IMR-90 (cell line): ENCODE measurements at regions not wholly inside any gene's neighbourhood (a gene's known extent, or its start where the extent isn't known, plus 50 kb on each side); places are given as distances from the start of the nearest gene placed in this dataset.

Experiments used
- ATAC-seq: fragments of 200-7000 bp; cut with Tn5 transposase; 2 replicates; pipeline ENCODE4 v1.9.1; 2020; ENCODE audit warnings: low read depth, mild to moderate bottlenecking, moderate library complexity
- BruUV-seq: library from RNA; stranded (reverse); fragments of 400-500 nt; replicated peaks from 2 replicates; lab custom pipeline; 2021; lab: Mats Ljungman, UMichigan
- CTCF ChIA-PET: fragments of 300-600 bp; formaldehyde crosslinking; extraction: SDS; loops from one replicate; lab custom pipeline; 2021; ENCODE audit warnings: antibody characterized with exemption; lab: Yijun Ruan, JAX
- POLR2A ChIA-PET: fragments of 300-600 bp; sonication (Branson Sonifier 250); formaldehyde crosslinking; loops from one replicate; lab custom pipeline; 2022; ENCODE audit warnings: antibody characterized with exemption; ENCODE audit not compliant: unreplicated experiment; lab: Charles Lee
- DNase-seq: peaks from one replicate; pipeline ENCODE4 v3.0.0; 2013
- H2AFZ ChIP-seq: replicated peaks from 2 replicates; pipeline ENCODE3; 2013; ENCODE audit warnings: low read length, mild to moderate bottlenecking; ENCODE audit not compliant: poor library complexity
- H2AK5ac ChIP-seq: 2 replicates; pipeline ENCODE4 v1.6.1; 2013; ENCODE audit warnings: low read depth, low read length, inconsistent platforms
- H2AK9ac ChIP-seq: replicated peaks from 2 replicates; pipeline ENCODE3; 2013; ENCODE audit warnings: mild to moderate bottlenecking, low read depth, low read length, moderate library complexity; ENCODE audit not compliant: poor library complexity
- H2BK120ac ChIP-seq: 2 replicates; pipeline ENCODE4 v1.6.1; 2013; ENCODE audit warnings: low read depth, low read length, inconsistent platforms
- H2BK15ac ChIP-seq: 3 replicates; pipeline ENCODE4 v1.6.1; 2013; ENCODE audit warnings: low read depth, low read length, inconsistent platforms
- H2BK20ac ChIP-seq: 2 replicates; pipeline ENCODE4 v1.6.1; 2013; ENCODE audit warnings: low read depth, mild to moderate bottlenecking, inconsistent platforms, low read length, moderate library complexity
- H2BK5ac ChIP-seq: 2 replicates; pipeline ENCODE4 v1.6.1; 2013; ENCODE audit warnings: mild to moderate bottlenecking, low read depth, low read length, inconsistent platforms; ENCODE audit not compliant: poor library complexity, severe bottlenecking
- H3K14ac ChIP-seq: replicated peaks from 2 replicates; pipeline ENCODE4 v1.6.1; 2013; ENCODE audit warnings: low read depth, low read length, inconsistent platforms
- H3K18ac ChIP-seq: 2 replicates; pipeline ENCODE4 v1.6.1; 2013; ENCODE audit warnings: low read depth, low read length, control low read depth
- H3K23ac ChIP-seq: 2 replicates; pipeline ENCODE4 v1.6.1; 2013; ENCODE audit warnings: low read depth, low read length, inconsistent platforms
- H3K27ac ChIP-seq: 2 replicates; pipeline ENCODE4 v1.5.1; 2013; ENCODE audit warnings: mild to moderate bottlenecking, control low read depth, low read length; ENCODE audit not compliant: insufficient read depth
- H3K27me3 ChIP-seq: 2 replicates; pipeline ENCODE4 v1.6.1; 2013; ENCODE audit warnings: low read length; ENCODE audit not compliant: control insufficient read depth, insufficient read depth
- H3K36me3 ChIP-seq: 2 replicates; pipeline ENCODE4 v1.6.1; 2013; ENCODE audit warnings: low read length, mixed read lengths; ENCODE audit not compliant: control insufficient read depth, insufficient read depth
- H3K4ac ChIP-seq: 2 replicates; pipeline ENCODE4 v1.6.1; 2013; ENCODE audit warnings: low read depth, low read length, inconsistent platforms
- H3K4me1 ChIP-seq: 2 replicates; pipeline ENCODE4 v1.6.1; 2013; ENCODE audit warnings: low read length, mixed read lengths; ENCODE audit not compliant: control insufficient read depth, insufficient read depth
- H3K4me2 ChIP-seq: 2 replicates; pipeline ENCODE4 v1.6.1; 2013; ENCODE audit warnings: low read depth, mild to moderate bottlenecking, control low read depth, low read length, moderate library complexity
- H3K4me3 ChIP-seq: 2 replicates; pipeline ENCODE4 v1.5.1; 2013; ENCODE audit warnings: low read depth, mild to moderate bottlenecking, control low read depth, low read length, moderate library complexity; ENCODE audit not compliant: insufficient read depth
- H3K56ac ChIP-seq: 2 replicates; pipeline ENCODE4 v1.6.1; 2013; ENCODE audit warnings: low read length, inconsistent platforms; ENCODE audit not compliant: insufficient read depth; ENCODE audit errors: extremely low read depth
- H3K79me1 ChIP-seq, 2 experiments: 2 replicates each; pipeline ENCODE4 v1.6.1; 2013; ENCODE audit warnings: low read length in 2 of 2, inconsistent platforms in 1 of 2, low read depth in 1 of 2
- H3K9ac ChIP-seq: 2 replicates; pipeline ENCODE4 v1.6.1; 2013; ENCODE audit warnings: low read depth, low read length, control low read depth
- H3K9me1 ChIP-seq: 2 replicates; pipeline ENCODE4 v1.6.1; 2013; ENCODE audit warnings: low read length, inconsistent platforms; ENCODE audit not compliant: insufficient read depth
- H3K9me3 ChIP-seq: 2 replicates; pipeline ENCODE4 v1.6.1; 2013; ENCODE audit warnings: low read length; ENCODE audit not compliant: control insufficient read depth, insufficient read depth
- H4K20me1 ChIP-seq: 2 replicates; pipeline ENCODE4 v1.6.1; 2013; ENCODE audit warnings: low read length, inconsistent platforms; ENCODE audit not compliant: insufficient read depth
- H4K5ac ChIP-seq: 2 replicates; pipeline ENCODE4 v1.6.1; 2013; ENCODE audit warnings: mild to moderate bottlenecking, low read depth, low read length, control low read depth
- H4K8ac ChIP-seq, 2 experiments: 2 replicates each; pipeline ENCODE4 v1.6.1; 2013; ENCODE audit warnings: low read depth in 2 of 2, low read length in 2 of 2, control low read depth in 1 of 2, inconsistent platforms in 1 of 2
- H4K91ac ChIP-seq: 2 replicates; pipeline ENCODE4 v1.6.1; 2013; ENCODE audit warnings: low read depth, low read length, inconsistent platforms; ENCODE audit not compliant: insufficient read depth
- CHD1 ChIP-seq: IDR thresholded peaks from 2 replicates; pipeline ENCODE4 v1.6.1; 2012; ENCODE audit warnings: low read depth, low read length, improper control_type of control experiment
- MXI1 ChIP-seq: IDR thresholded peaks from 2 replicates; pipeline ENCODE4 v1.6.1; 2012; ENCODE audit warnings: low read depth, mild to moderate bottlenecking, low read length, moderate library complexity, borderline replicate concordance
- RFX5 ChIP-seq: IDR thresholded peaks from 2 replicates; pipeline ENCODE4 v1.8.0; 2012; ENCODE audit warnings: low read depth, mild to moderate bottlenecking, low read length, moderate library complexity
- WGBS, 2 experiments: methylation state at CpG; one replicate each; pipeline versions ENCODE4 v1.1.5 to v1.1.7; 2013; ENCODE audit warnings: missing lambda C conversion rate in 2 of 2; ENCODE audit not compliant: insufficient read length in 1 of 2; ENCODE audit errors: extremely low coverage in 2 of 2; 5-methylcytosine and 5-hydroxymethylcytosine counted together
- dilution Hi-C: fragments of 300-500 bp; cut with HindIII; formaldehyde crosslinking; loops from one replicate; pipeline ENCODE4 v1.14.3; 2018; ENCODE audit warnings: low sequenced_read_pairs; ENCODE audit not compliant: unreplicated experiment
- in situ Hi-C: fragments of 300-500 bp; cut with MboI; formaldehyde crosslinking; loops from 3 replicates; pipeline ENCODE4 v1.14.3; 2019; ENCODE audit warnings: low sequenced_read_pairs, inconsistent platforms, mixed read lengths
- intact Hi-C: fragments of 100-400 bp; cut with micrococcal nuclease; formaldehyde crosslinking; loops from 2 replicates; pipeline ENCODE4 v1.10.0; 2022

DNA sequence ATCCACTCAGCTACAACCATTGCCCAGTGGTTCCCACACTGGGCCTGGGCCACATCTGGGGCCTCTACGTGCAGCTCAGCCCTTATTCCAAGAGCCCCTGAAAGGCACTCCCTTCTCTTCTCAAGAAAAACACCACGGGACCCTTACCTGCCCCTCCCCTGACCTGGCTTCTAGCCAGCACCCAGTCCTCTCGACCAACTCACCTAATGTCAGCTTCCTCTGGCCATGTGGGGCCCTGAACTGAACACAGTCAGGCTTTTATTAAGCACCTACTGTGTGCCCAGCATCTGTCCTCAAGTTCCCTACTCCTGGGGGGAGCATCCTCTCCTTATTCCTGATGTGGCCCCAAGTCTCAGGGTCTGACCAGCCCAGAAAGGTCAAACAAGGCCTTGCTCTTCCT, 208.4 kb downstream of the MATN1 start:
- dilution Hi-C loops, result no loop called here
- Histone ChIP-seq H4K20me1 (no peaks in the 10 kb centered on the region), H3K4me2 (no peak overlapping the region), H4K91ac (no peak overlapping the region), H3K18ac (no peak overlapping the region), H2AFZ (no peak overlapping the region), H3K27me3 (no peaks in the 10 kb centered on the region), H3K9ac (no peak overlapping the region), H4K5ac (no peak overlapping the region), H3K14ac (no peak overlapping the region), H3K36me3 (no peaks in the 10 kb centered on the region), H2BK15ac (no peak overlapping the region), H2BK5ac (no peak overlapping the region), H4K8ac (no peak overlapping the region), H3K27ac (no peak overlapping the region), H2BK20ac (no peak overlapping the region), H3K9me1 (no peaks in the 10 kb centered on the region), H2AK9ac (no peak overlapping the region), H3K9me3 (peaks cover 2% of the 10 kb centered on the region; the same call in 1 of the 2 replicates), H3K4ac (no peak overlapping the region), H3K56ac (no peak overlapping the region), H2BK120ac (no peak overlapping the region), H3K4me3 (no peak overlapping the region), H3K23ac (no peak overlapping the region), H3K4me1 (no peaks in the 10 kb centered on the region), H3K79me1 (no peaks in the 10 kb centered on the region), H2AK5ac (no peak overlapping the region)
- DNase-seq (no peak), ATAC-seq (no peak)
- WGBS, 2 experiments, result 0% methylated on average over 1 of the region's 3 CpGs; no CpG with 5 or more reads in 1 of the 2 experiments
- no TSS peak for BruUV-seq
- ChIA-PET CTCF (no interaction called here), POLR2A (no interaction called here)
- in situ Hi-C loops, result no loop called here
- intact Hi-C loops, result no loop called here
- no peak for TF ChIP-seq RFX5
- TF ChIP-seq MXI1, result no peak
- TF ChIP-seq CHD1, result no peak
